ENCODE measurements at regions not wholly inside any gene's neighbourhood (a gene's known extent, or its start where the extent isn't known, plus 50 kb on each side); places are given as distances from the start of the nearest gene placed in this dataset.
"Not testable (repeated sequence)": the region's sequence is repeated elsewhere in the genome, so short reads cannot be mapped to it uniquely, and the experiment has no call there.

DNA sequence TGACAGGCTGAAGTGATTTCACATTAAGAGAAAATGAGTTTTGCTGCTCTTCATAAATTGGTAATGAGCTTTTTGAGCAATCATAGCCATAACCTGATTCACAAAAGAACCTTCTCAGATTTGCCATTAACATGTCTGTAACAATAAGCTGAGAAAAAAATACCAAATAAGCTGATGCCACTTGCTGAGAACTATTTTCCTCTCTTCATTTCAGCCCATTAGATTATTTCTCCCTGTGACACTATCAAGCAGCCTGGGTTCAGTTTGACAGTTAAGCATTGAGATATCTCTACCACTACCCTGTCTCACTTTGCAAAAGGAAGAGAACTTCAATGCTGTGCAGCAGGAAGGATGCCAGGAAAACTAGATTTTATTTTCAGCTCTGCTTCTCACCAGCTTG lies 673.9 kb downstream of the TRIB2 start:
- no peak for DNase-seq (ENCODE audit: low spot score)
- in situ Hi-C loops (cut with HindIII; ENCODE audit: low sequenced_read_pairs) = no loop called here

DNA sequence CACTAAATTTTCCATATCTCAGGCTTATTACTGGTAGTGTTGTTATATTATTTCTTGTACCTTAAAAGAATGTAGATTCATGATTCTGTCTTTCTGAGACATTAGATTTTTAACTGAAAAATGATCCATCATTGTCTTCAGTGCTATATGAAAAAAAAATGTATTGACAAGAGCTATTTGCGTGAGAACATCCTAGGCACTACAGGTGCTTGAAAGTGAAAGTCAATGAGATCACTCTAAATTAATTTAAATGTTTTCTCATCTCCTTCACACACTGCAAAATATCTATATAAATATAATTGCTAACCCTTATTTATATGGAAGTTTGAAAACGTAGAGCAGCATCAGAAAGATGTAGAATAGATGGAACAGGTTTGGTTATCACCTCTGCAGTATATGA lies 684.6 kb downstream of the TRIB2 start:
- DNase-seq (ENCODE audit: low spot score) = no peak
- in situ Hi-C loops (cut with HindIII; ENCODE audit: low sequenced_read_pairs) = no loop called here

DNA sequence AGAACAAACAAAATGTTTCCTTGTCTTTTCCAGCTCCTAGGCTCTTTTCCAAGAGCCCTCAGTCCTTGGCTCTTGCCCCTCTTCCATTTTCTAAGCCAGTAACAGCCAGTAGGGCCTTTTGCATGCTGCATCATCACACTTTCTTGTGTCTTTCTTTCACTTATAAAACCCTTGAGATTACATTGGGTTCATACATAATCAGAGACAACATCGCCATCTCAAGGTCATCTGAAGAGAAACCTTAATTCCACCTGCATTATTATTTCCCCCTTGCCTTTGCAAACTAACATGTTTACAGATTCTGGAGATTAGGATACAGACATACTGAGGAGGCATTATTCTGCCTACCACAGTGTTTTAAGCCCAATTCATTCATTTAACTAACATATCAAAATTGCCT lies 697.3 kb downstream of the TRIB2 start:
- no peak for DNase-seq (ENCODE audit: low spot score)
- in situ Hi-C loops (cut with HindIII; ENCODE audit: low sequenced_read_pairs) = no loop called here

DNA sequence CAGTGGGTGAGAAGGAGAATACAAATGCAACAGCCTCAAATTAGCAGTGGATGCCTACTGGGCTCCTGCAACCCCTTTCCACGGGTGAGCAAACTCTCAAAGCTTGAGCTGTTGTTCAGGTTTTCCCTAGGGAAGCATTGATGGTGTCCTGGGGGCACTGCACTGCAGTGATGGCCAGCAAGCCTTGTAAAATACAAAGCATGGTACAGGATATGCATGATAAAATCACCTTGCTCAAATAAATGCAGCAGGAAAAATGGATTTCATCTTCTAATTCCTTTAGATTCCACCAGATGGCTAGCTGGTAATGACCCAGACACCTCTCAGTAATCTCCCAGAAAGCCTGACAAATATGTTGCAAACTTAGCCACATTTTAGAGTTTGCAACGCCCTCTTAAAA lies 698.2 kb downstream of the TRIB2 start:
- in situ Hi-C loops (cut with HindIII; ENCODE audit: low sequenced_read_pairs) = no loop called here

DNA sequence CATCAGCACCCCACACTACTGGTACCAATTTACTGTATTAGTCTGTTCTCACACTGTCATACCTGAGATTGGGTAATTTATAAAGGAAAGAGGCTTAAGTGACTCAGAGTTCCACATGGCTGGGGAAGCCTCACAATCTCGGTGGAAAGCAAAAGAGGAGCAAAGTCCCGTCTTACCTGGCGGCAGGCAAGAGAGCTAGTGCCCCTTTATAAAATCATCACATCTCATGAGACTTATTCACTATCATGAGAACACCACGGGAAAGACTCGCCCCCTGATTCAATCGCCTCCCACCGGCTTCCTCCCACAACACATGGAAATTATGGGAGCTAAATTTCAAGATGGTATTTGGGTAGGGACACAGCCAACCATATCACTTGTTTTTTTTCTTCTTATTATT lies 717.2 kb downstream of the TRIB2 start:
- in situ Hi-C loops (cut with HindIII; ENCODE audit: low sequenced_read_pairs) = no loop called here
- DNase-seq (ENCODE audit: low spot score) = no peak

More for the DNA sequence above, 698.2 kb downstream of the TRIB2 start:
- DNase-seq (ENCODE audit: low spot score) = no peak

DNA sequence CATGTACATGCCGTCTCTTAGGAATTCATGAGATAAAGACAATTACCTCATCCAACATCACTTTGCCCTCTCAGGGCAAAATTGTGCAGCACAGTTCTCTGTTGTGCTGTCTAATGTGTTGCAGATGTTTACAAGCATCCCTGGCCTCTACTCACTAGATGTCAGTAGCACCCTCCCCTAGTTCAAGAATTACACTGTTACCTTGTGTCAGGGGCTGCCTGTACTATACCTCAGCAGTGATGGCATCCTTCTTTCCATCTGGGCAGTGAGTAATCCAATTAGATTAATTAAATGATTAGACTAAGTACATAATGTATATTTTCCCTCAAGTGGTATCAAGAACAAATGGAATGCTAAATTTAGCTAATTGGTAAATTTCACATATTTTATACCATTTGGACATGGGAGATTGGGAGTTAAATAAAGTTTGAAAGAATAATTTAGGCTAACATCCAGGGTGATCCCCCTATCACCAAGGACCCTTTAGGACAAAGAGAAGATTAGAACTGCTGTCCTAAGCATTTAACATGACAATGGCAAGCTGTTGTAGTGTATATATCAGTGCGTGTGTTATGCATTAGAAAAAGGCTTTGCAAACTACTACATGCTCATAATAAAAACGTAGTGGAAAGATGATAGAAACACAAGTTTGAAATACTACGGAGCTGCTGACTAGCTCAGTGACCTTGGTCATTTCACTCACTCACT lies 727.0 kb downstream of the TRIB2 start:
- DNase-seq (ENCODE audit: low spot score) = not testable (repeated sequence)

DNA sequence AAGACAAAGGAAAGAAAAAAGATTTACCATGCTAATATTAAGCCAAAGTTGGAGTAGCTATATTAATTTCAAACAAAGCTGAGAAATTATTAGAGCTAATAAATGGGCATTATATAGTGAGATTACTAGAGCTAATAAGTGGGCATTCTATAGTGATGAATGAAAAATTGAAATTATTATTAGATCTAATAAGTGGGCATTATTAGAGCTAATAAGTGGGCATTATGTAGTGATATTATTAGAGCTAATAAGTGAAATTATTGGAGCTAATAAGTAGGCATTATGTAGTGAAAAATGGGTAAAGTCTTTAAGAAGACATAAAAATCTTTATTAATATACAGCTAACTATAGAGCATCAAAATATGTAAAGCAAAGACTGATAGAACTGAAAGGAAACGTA lies 745.7 kb downstream of the TRIB2 start:
- in situ Hi-C loops (cut with HindIII; ENCODE audit: low sequenced_read_pairs) = no loop called here

More for the DNA sequence above, 727.0 kb downstream of the TRIB2 start:
- in situ Hi-C loops (cut with HindIII; ENCODE audit: low sequenced_read_pairs) = not testable (repeated sequence)

DNA sequence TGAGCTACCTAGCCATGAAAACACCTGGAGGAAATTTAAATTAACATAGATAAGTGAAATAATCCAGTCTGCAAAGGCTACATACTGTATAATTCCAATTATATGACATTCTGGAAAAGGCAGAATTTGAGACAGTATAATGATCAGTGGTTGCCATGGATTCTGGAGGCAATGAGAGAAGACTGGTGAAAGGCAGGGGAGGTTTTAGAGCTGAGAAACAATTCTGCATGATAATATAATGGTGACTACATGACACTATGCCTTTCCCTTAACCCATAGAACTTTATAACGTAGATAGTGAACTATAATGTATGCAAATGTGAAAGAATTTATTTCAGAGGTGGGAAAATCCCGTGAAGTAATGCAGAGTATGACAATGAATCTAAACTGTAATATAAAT lies 749.3 kb downstream of the TRIB2 start:
- in situ Hi-C loops (cut with HindIII; ENCODE audit: low sequenced_read_pairs) = no loop called here
- DNase-seq (ENCODE audit: low spot score) = no peak

More for the DNA sequence above, 745.7 kb downstream of the TRIB2 start:
- DNase-seq (ENCODE audit: low spot score) = no peak

DNA sequence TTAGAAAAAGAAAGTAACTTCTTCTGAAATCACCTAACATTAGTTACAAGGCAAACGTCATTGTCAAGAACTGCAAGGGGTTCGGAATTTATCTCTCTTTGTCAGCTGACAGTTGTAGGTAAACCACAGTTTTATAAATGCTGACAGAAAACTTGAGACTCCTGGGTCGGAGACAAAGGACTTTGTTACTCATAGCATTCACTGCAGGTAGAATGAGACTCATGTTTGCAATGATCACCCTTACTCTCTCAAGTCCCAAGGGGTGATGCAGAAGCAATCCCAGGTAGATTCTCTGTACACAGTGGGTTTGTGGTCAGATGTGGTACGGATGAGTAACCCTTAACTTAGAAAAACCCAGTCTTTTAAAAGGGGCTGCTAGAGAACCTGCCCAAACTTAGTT lies 757.8 kb downstream of the TRIB2 start:
- in situ Hi-C loops (cut with HindIII; ENCODE audit: low sequenced_read_pairs) = no loop called here
- no peak for DNase-seq (ENCODE audit: low spot score)

DNA sequence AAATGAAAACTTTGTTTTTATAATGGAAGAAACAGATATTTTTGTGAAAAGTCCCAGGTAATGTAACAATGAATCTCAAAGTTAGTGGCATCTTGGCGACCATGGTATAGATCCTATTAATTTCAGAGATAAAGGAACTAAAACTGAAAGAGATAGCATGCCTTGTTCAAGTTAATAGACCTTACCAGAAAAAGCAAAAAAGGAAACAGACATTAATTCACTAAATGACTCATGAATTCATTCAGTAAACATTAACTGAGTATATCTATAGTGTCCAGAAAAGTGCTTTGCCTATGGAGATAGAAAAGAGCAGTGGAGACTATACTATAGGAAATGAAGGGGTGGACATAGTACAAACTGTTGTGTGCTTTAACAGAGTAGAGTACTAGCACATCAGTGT lies 763.3 kb downstream of the TRIB2 start:
- no peak for DNase-seq (ENCODE audit: low spot score)
- in situ Hi-C loops (cut with HindIII; ENCODE audit: low sequenced_read_pairs) = no loop called here

DNA sequence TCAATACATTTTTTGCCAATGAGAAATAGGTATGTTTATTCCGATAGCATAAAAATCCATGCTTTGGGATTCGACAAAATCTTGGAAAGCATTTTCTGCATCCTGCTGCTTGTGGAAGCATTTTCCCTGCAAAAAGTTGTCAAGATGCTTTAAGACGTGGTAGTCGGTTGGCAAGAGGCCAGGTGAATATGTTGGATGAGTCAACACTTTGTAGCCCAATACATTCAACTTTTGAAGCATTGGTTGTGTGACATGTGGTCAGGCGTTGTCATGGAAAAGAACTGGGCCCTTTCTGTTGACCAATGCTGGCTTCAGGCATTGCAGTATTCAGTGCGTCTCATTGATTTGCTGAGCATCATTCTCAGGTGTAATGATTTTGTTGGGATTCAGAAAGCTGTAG lies 764.5 kb downstream of the TRIB2 start:
- DNase-seq (ENCODE audit: low spot score) = no peak
- in situ Hi-C loops (cut with HindIII; ENCODE audit: low sequenced_read_pairs) = no loop called here

DNA sequence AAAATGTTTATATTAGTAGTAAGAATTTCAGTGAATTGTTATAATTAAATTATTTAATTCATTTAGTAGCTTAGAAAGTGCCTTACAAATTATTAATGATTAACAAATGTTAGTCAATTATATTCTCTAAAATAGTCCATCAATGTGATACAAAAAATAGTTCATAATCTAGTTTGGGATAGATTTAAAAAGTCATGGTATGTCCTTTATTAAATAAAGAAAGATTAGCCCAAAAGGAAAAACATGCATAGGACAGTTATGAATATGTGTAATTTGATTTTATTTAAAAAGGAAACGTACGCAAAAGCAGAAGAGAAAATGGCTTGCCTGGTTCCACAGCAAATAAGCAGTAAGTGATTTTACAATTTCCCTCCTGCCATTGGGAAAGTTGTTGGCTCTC lies 768.5 kb downstream of the TRIB2 start:
- in situ Hi-C loops (cut with HindIII; ENCODE audit: low sequenced_read_pairs) = no loop called here
- DNase-seq (ENCODE audit: low spot score) = no peak

DNA sequence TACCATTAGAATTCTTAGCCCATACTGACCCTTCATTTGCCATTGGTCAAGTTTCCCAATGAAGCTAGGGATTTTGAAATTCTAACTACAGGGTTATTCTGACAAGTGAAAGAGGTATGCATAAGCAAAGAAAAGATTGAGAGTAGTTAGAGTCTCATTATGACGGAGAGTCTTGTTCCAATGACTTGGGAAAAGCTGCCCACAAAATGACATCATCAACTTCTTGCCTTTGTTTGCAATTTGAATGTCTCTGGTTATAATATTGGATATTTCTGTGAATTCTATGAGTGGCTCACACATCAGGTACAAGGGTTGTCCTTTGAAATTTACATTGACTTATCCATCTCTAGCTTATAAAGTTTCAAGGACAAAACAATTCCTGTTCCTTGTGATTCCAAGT lies 772.2 kb downstream of the TRIB2 start:
- no peak for DNase-seq (ENCODE audit: low spot score)
- in situ Hi-C loops (cut with HindIII; ENCODE audit: low sequenced_read_pairs) = no loop called here

DNA sequence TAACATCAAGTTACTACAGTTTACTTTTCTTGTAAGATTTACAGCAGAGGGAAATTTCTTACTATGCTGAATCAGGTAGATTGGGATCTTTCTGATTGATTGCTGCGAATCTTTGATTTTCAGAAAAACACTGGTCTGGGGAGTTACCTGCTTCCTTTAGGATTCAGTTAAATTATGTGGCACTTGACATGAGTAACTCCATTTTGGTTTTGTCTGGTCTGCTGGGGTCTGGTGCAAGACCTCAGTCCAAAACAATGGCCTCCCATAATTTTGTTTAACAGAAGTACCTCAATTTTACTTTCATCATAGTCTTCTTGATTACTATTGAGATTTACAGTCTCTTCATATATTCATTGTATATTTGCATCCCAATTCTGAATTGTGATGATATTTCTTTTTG lies 775.5 kb downstream of the TRIB2 start:
- no peak for DNase-seq (ENCODE audit: low spot score)
- in situ Hi-C loops (cut with HindIII; ENCODE audit: low sequenced_read_pairs) = no loop called here

DNA sequence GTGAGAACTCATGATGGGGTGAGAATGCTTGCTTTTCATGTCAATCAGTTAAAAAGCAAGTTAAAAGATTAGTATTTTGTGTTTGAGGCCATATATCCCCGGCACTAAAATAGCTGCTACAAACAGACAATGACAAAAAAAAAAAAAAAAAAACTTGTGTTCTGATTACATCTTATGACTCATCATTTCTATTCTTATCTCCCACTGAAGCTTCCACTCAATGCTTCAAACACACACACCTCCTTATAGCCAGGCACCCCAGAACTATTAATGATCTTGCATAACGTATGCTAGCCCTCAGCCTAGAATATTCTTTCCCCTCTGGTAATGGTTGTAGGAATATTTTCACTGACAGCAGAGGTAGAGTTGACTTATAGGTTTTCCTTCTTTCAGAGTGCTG lies 778.3 kb downstream of the TRIB2 start:
- no peak for DNase-seq (ENCODE audit: low spot score)
- in situ Hi-C loops (cut with HindIII; ENCODE audit: low sequenced_read_pairs) = no loop called here

DNA sequence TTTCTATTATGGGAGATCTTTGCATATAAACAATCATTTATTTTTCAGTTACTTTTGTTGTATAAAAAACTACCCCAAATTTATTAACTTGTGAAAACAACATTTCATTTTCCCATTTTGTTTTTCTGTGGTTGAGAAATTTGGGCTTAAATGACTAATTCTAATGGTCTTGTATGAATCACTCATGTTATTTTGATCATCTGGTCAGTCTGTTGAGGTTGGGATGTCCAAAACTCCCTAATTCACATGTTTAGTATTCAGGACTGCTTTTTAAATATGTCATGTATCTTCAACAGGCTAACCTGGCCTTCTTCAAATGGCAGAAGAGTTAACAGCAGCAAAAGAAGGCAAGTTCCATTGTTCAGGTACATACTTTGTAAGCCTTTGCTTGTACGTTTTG lies 788.1 kb downstream of the TRIB2 start:
- in situ Hi-C loops (cut with HindIII; ENCODE audit: low sequenced_read_pairs) = no loop called here

DNA sequence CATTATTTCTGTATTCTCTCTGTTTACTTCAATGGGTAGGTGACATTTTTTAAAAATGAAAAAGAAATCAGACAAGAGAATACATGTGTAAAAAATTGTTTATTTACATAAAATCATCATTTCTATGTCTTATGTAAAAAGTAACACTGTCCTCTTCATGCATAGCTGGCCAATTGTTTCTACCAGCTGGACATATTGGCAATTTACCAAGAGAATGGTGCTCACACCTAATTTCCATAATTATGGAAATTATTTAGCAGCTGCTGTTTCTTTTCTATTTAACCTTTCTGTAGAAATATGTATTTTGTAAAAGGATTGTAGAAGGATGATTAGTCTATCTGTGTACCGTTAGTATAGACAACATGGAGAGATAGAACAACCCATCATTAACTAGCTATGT lies 791.9 kb downstream of the TRIB2 start:
- no peak for DNase-seq (ENCODE audit: low spot score)
- in situ Hi-C loops (cut with HindIII; ENCODE audit: low sequenced_read_pairs) = no loop called here

More for the DNA sequence above, 788.1 kb downstream of the TRIB2 start:
- no peak for DNase-seq (ENCODE audit: low spot score)

DNA sequence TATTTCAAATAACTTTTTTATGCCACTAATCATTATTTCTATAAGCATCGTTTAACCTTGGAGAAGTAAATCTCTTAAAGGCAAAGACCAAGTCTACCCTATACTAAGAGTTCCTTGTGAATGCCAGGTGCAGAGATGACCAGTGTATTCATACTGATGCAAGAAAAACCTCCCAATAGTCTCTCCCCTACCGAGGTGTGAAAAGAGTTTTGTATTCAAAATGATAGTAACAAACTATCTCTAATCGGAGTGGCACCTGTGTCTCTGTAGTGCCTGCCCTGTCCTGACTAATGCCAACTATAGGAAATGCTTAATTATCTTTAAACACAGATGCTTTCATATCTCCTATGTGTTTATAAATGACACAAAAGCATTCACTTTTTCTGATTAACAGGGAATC lies 798.5 kb downstream of the TRIB2 start:
- in situ Hi-C loops (cut with HindIII; ENCODE audit: low sequenced_read_pairs) = no loop called here
- no peak for DNase-seq (ENCODE audit: low spot score)

DNA sequence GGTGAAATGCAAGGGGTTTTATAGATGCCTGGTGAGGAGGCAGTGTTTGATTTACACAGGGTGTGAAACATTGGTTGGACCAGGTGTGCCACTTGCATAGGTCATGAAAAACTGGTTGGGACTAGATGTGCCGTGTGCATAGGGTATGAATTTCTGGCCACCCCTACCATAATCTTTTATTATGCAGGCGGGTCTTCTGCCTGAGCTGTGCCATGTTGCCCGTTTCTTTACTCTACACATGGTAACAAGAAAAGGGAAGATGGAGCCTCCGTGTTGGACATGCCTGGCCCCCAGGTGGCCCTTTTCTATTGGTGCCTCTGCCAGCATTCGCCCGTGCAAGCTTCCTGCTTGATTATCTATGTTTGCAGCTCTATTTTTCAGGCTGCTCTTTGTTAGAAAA lies 805.4 kb downstream of the TRIB2 start:
- in situ Hi-C loops (cut with HindIII; ENCODE audit: low sequenced_read_pairs) = no loop called here
- no peak for DNase-seq (ENCODE audit: low spot score)

DNA sequence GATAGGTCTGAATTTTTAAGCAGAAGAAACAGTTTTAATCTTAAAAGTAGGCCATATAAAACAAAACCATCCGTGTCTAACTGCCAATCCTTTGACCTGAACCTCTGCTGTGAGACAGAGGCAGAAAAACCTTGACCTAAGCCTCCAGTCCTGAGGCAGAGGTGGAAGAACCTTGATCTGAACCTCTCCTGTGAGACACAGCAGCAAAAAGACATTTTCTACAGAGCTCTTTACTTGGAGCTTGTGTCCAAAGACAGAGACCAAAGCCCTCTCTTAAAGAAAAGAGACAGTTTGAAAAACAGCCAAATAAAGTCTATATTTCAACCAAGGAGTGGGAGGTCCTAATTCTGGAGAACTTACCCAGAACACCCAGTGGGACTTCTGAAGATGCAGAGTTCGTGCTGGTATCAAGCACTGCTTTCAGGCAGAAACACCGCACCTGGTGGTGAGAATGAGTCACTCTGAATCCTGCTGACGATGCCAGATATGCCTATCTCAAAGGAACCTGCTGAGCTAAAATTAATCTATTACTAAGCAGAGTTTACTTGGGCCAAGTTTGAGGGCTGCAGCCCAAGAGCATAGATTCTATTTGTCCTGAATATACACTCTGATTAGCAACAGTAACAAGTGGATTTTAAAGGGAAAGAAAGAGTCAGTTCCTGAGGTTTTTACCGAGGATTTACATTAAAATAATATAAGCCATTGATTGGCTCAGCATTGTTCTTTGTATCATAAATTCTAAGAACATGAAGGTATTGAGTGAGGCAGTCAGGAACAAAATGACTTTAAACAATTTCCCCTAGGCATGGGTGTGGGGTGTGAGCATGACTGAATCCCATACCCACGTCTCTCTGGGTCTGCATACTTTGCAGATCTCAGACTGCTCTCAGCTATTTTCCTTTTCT lies 806.4 kb downstream of the TRIB2 start:
- in situ Hi-C loops (cut with HindIII; ENCODE audit: low sequenced_read_pairs) = no loop called here

DNA sequence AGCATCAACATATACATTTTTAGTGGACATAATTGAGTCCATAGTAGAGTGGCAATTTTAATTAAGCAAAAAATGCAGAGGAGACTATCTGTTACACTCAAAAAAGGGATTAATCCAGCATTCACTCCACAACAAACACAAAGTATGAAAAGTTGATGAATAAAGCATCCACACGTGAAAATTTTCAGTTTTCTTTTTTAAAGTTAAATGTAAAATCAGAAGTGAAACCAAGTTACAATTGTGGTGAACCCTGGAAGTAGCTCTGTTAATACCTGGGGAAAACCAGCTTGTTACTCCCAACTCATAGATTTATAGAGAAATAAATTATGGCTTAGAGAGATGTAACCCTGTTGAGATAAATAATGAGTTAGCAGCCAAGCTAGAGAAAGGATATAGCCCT lies 807.8 kb downstream of the TRIB2 start:
- in situ Hi-C loops (cut with HindIII; ENCODE audit: low sequenced_read_pairs) = no loop called here

More for the DNA sequence above, 806.4 kb downstream of the TRIB2 start:
- no peak for DNase-seq (ENCODE audit: low spot score)

More for the DNA sequence above, 807.8 kb downstream of the TRIB2 start:
- DNase-seq (ENCODE audit: low spot score) = no peak
